HEK293T (cell line): ENCODE measurements at regions not wholly inside any gene's neighbourhood (a gene's known extent, or its start where the extent isn't known, plus 50 kb on each side); places are given as distances from the start of the nearest gene placed in this dataset.
A peak's percentile ranks its signal among the peaks of the same experiment; 100 is the strongest.

Source experiments
- CTCF ChIA-PET: fragments of 350-600 bp; formaldehyde crosslinking; extraction: SDS; loops from one replicate; lab custom pipeline; 2021; ENCODE audit warnings: antibody characterized with exemption, inconsistent platforms; lab: Yijun Ruan, JAX
- POLR2A ChIA-PET: fragments of 350-600 bp; formaldehyde crosslinking; extraction: SDS; loops from one replicate; lab custom pipeline; 2020; ENCODE audit warnings: antibody characterized with exemption, inconsistent platforms; lab: Yijun Ruan, JAX
- DNase-seq: peaks from one replicate; pipeline ENCODE4 v3.0.0; 2012; ENCODE audit warnings: mixed read lengths; ENCODE audit errors: extremely low spot score
- ARNT ChIP-seq: fragments of 450-650 bp; IDR thresholded peaks from 2 replicates; pipeline ENCODE4 v1.6.1; 2017; ENCODE audit warnings: mild to moderate bottlenecking
- BHLHE40 ChIP-seq: fragments of 450-650 bp; IDR thresholded peaks from 2 replicates; pipeline ENCODE4 v1.6.1; 2016; ENCODE audit warnings: mild to moderate bottlenecking, moderate library complexity, borderline replicate concordance
- CTBP1 ChIP-seq: fragments of 450-650 bp; IDR thresholded peaks from 2 replicates; pipeline ENCODE4 v1.6.1; 2016; ENCODE audit warnings: borderline replicate concordance
- ELF4 ChIP-seq: fragments of 450-650 bp; IDR thresholded peaks from 2 replicates; pipeline ENCODE4 v1.6.1; 2017; ENCODE audit warnings: antibody characterized with exemption
- FOXA1 ChIP-seq: fragments of 450-650 bp; IDR thresholded peaks from 2 replicates; pipeline ENCODE4 v1.6.1; 2016; ENCODE audit warnings: mild to moderate bottlenecking
- FOXK2 ChIP-seq: fragments of 450-650 bp; IDR thresholded peaks from 2 replicates; pipeline ENCODE4 v1.6.1; 2016; ENCODE audit warnings: mild to moderate bottlenecking
- FOXM1 ChIP-seq: fragments of 450-650 bp; IDR thresholded peaks from 2 replicates; pipeline ENCODE4 v1.6.1; 2017; ENCODE audit warnings: mild to moderate bottlenecking, borderline replicate concordance
- HDGF ChIP-seq: fragments of 450-650 bp; IDR thresholded peaks from 2 replicates; pipeline ENCODE4 v1.6.1; 2017; ENCODE audit warnings: antibody characterized with exemption, borderline replicate concordance
- L3MBTL2 ChIP-seq: fragments of 450-650 bp; conservative IDR thresholded peaks from 2 replicates; pipeline ENCODE4 v1.6.1; 2016; ENCODE audit warnings: mild to moderate bottlenecking
- LEF1 ChIP-seq: fragments of 450-650 bp; IDR thresholded peaks from 2 replicates; pipeline ENCODE4 v1.6.1; 2017; ENCODE audit warnings: mild to moderate bottlenecking, borderline replicate concordance
- NFRKB ChIP-seq: fragments of 450-650 bp; IDR thresholded peaks from 2 replicates; pipeline ENCODE4 v1.6.1; 2016; ENCODE audit warnings: mild to moderate bottlenecking, moderate library complexity
- PKNOX1 ChIP-seq: fragments of 450-650 bp; IDR thresholded peaks from 2 replicates; pipeline ENCODE4 v1.6.1; 2016
- SP1 ChIP-seq: fragments of 450-650 bp; IDR thresholded peaks from 2 replicates; pipeline ENCODE4 v1.6.1; 2017
- SUZ12 ChIP-seq: fragments of 450-650 bp; IDR thresholded peaks from 2 replicates; pipeline ENCODE4 v1.6.1; 2016; ENCODE audit warnings: mild to moderate bottlenecking
- TARDBP ChIP-seq: fragments of 450-650 bp; IDR thresholded peaks from 2 replicates; pipeline ENCODE4 v1.6.1; 2016
- ZNF384 ChIP-seq: fragments of 450-650 bp; IDR thresholded peaks from 2 replicates; pipeline ENCODE4 v1.6.1; 2016

DNA sequence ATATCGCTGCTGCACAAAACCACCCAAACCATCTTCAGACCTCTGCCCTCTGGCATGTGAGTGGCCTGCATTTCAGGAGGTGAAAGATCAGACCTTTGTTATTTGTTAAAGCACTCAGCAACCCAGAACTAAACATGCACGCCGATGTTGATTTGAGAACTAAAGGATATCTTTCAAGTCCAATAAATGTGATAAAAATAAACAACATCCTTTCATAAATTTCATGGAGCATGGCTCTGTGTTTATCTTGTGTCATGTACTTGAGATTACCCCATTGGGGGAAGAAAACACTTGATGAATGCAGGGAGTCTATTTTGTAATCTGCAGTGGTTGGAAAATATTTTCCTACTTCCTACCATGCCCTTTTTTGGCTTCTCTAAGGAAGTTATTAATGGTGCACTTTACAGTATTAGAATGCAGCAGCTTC lies 70.8 kb upstream of the GATA6 start:
- DNase-seq = no peak
- TF ChIP-seq HDGF = no peak
- no peak for TF ChIP-seq ELF4
- TF ChIP-seq CTBP1 = peak; percentile 37; the same call in 1 of the 2 replicates
- TF ChIP-seq FOXK2 = no peak
- no peak for TF ChIP-seq FOXA1
- no peak for TF ChIP-seq BHLHE40
- ChIA-PET POLR2A (no interaction called here), CTCF (interaction anchor here (1.0 kb wide), 1 partner anchor 101 kb away, joined by 3 read pairs; no protein-coding TSS in a partner anchor)

GRCh38 chr18:22099925-22100324 lies 69.5 kb upstream of the GATA6 start:
- DNase-seq = no peak
- ChIA-PET CTCF (no interaction called here), POLR2A (no interaction called here)
- TF ChIP-seq BHLHE40 (no peak), FOXM1 (no peak), NFRKB (no peak), CTBP1 (no peak), FOXA1 (no peak), SP1 (no peak), FOXK2 (no peak), HDGF (no peak), TARDBP (no peak), ARNT (no peak), PKNOX1 (no peak), ELF4 (no peak), LEF1 (no peak), L3MBTL2 (no peak), SUZ12 (no peak), ZNF384 (no peak)

DNA sequence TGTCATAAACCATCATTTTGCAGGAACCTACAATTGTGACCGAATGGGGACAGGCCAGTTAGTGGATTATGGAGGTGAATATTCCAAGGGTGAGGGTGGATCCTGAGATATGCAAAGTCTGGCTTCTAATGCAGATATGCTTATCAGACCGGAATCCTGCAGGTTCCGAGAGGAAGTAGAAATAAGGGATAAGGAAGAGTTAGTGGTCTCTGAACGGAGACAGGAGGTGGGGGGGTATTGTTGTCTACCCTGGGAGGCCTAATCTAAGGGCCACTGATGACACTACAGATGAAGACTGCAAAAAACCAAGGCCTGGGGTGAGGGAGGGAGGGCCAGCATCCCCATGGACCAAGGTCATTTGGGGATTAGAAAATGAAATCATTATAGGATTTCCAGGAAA lies 67.7 kb upstream of the GATA6 start:
- DNase-seq = no peak
- POLR2A ChIA-PET = no interaction called here
- CTCF ChIA-PET = no interaction called here
- no peak for TF ChIP-seq FOXM1
- no peak for TF ChIP-seq ZNF384
- TF ChIP-seq TARDBP = no peak
- TF ChIP-seq FOXA1 = no peak
- no peak for TF ChIP-seq BHLHE40
- TF ChIP-seq FOXK2 = no peak
- TF ChIP-seq SP1 = no peak
- no peak for TF ChIP-seq NFRKB
- TF ChIP-seq SUZ12 = no peak
- no peak for TF ChIP-seq HDGF
- TF ChIP-seq L3MBTL2 = no peak
- TF ChIP-seq LEF1 = no peak
- TF ChIP-seq PKNOX1 = no peak
- TF ChIP-seq CTBP1 = no peak
- TF ChIP-seq ARNT = no peak
- TF ChIP-seq ELF4 = no peak

- TF ChIP-seq PKNOX1 (peak; percentile 88), HDGF (no peak)
- ChIA-PET CTCF (interaction anchor here (0.7 kb wide), 1 partner anchor 110 kb away, joined by 4 read pairs; no protein-coding TSS in a partner anchor), POLR2A (interaction anchor here (0.6 to 1.2 kb wide), 2 partner anchors 43 to 355 kb away, joined by 3 read pairs; no protein-coding TSS in a partner anchor)
- DNase-seq = no peak
Observed at GRCh38 chr18:22102953-22103646, 66.3 kb upstream of the GATA6 start.

GRCh38 chr18:22103647-22104031 lies 65.8 kb upstream of the GATA6 start:
- TF ChIP-seq ARNT (no peak), ELF4 (no peak), FOXM1 (no peak), PKNOX1 (no peak), NFRKB (no peak)
- CTCF ChIA-PET = interaction anchor here (1.2 kb wide), 1 partner anchor 106 kb away, joined by 3 read pairs; no protein-coding TSS in a partner anchor
- no peak for DNase-seq
- POLR2A ChIA-PET = interaction anchor here (1.2 kb wide), 1 partner anchor 355 kb away, joined by 3 read pairs; no protein-coding TSS in a partner anchor

DNA sequence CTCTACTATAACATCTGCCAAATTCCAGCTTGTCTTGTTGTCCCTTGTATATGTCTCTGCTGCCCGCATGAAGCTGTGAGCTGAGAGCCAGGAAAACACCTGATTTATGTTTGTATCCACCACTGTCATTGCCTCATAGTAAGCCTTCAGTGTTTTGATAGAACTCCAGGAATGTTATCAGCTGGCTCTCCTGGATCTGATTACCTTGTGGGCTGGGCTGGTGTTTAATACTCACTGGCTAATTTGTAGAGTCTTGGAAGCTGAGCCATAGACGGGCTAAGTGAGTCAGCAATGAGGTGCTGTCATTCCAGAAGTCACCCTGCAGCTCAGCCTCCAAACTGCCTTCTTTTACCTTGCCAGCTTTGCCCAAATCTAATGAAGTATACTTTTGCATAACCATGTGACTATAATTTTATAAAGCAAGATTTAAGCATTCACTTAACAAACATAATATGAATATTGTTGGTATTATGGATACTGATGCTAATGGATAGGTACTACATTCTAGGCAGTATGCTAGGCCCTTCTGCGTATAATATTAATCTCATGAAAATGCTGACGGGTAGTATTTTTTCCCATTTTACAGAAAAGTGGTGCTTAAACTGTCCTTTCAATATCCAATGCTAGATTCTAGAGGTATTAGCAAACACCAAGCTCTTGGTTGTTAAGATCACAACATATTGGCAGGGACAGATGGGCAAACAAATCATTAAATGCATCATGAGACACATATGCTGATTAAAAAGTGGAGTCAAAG lies 62.7 kb upstream of the GATA6 start:
- POLR2A ChIA-PET = interaction anchor here (0.9 to 1.5 kb wide), 2 partner anchors 10 to 63 kb away, joined by 3 to 6 read pairs; partner anchors contain the start of gene GATA6
- CTCF ChIA-PET = interaction anchor here (1.8 kb wide), 1 partner anchor 13 kb away, joined by 5 read pairs; no protein-coding TSS in a partner anchor
- no peak for DNase-seq
- no peak for TF ChIP-seq TARDBP
- TF ChIP-seq SUZ12 = no peak
- TF ChIP-seq BHLHE40 = no peak
- TF ChIP-seq CTBP1 = no peak
- TF ChIP-seq NFRKB = no peak
- TF ChIP-seq ZNF384 = no peak
- no peak for TF ChIP-seq FOXM1
- TF ChIP-seq FOXA1 = no peak
- TF ChIP-seq ARNT = no peak
- TF ChIP-seq L3MBTL2 = no peak
- TF ChIP-seq FOXK2 = no peak
- no peak for TF ChIP-seq SP1
- no peak for TF ChIP-seq LEF1
- no peak for TF ChIP-seq HDGF
- TF ChIP-seq ELF4 = no peak
